HepG2 (cell line): ENCODE measurements at regions not wholly inside any gene's neighbourhood (a gene's known extent, or its start where the extent isn't known, plus 50 kb on each side); places are given as distances from the start of the nearest gene placed in this dataset.

ENCODE experiments used
- ATF7 ChIP-seq, 2 experiments: fragments of 450-650 bp in 1 of 2; sonication (generic) in 1 of 2; formaldehyde crosslinking in 1 of 2; IDR thresholded peaks; 2 replicates each; pipeline versions ENCODE4 v1.4.0 to v1.6.1; 2016 to 2020; ENCODE audit warnings: antibody characterized with exemption in 1 of 2, mild to moderate bottlenecking in 1 of 2, missing genetic modification reagents in 1 of 2
- ERF ChIP-seq: IDR thresholded peaks from 2 replicates; pipeline ENCODE4 v1.6.1; 2018; ENCODE audit warnings: missing biosample characterization, missing genetic modification reagents
- FLYWCH1 ChIP-seq: sonication (generic); formaldehyde crosslinking; IDR thresholded peaks from 2 replicates; pipeline ENCODE4 v1.8.1; 2023; ENCODE audit warnings: mild to moderate bottlenecking, missing genetic modification reagents
- FOXK2 ChIP-seq: fragments of 450-650 bp; IDR thresholded peaks from 2 replicates; pipeline ENCODE4 v1.6.1; 2016
- HOXA7 ChIP-seq: sonication (generic); formaldehyde crosslinking; IDR thresholded peaks from 2 replicates; pipeline ENCODE4 v1.8.1; 2022; ENCODE audit warnings: mild to moderate bottlenecking, missing genetic modification reagents, moderate library complexity
- KDM1A ChIP-seq: IDR thresholded peaks from 2 replicates; pipeline ENCODE4 v1.6.1; 2016; ENCODE audit warnings: missing compliant biosample characterization
- MBD4 ChIP-seq: IDR thresholded peaks from 2 replicates; pipeline ENCODE4 v1.6.1; 2012; ENCODE audit warnings: low read length, inconsistent platforms, borderline replicate concordance
- MED13 ChIP-seq: sonication (generic); formaldehyde crosslinking; IDR thresholded peaks from 2 replicates; pipeline ENCODE4 v1.5.0; 2020; ENCODE audit warnings: missing genetic modification reagents
- NPAS2 ChIP-seq: sonication (generic); formaldehyde crosslinking; IDR thresholded peaks from 2 replicates; pipeline ENCODE4 v1.8.0; 2022; ENCODE audit warnings: mild to moderate bottlenecking, missing genetic modification reagents, borderline replicate concordance
- RELA ChIP-seq: sonication (generic); formaldehyde crosslinking; IDR thresholded peaks from 2 replicates; pipeline ENCODE4 v1.4.0; 2020; ENCODE audit warnings: missing genetic modification reagents
- RFX3 ChIP-seq: IDR thresholded peaks from 2 replicates; pipeline ENCODE4 v1.6.1; 2016; ENCODE audit warnings: missing biosample characterization, missing genetic modification reagents
- RFXAP ChIP-seq: sonication (generic); formaldehyde crosslinking; IDR thresholded peaks from 2 replicates; pipeline ENCODE4 v1.4.0; 2020; ENCODE audit warnings: missing genetic modification reagents, borderline replicate concordance
- RXRA ChIP-seq: sonication (generic); formaldehyde crosslinking; IDR thresholded peaks from 2 replicates; pipeline ENCODE4 v1.5.1; 2020; ENCODE audit warnings: missing genetic modification reagents
- SMC3 ChIP-seq: IDR thresholded peaks from 2 replicates; pipeline ENCODE4 v1.6.1; 2011; ENCODE audit warnings: low read length, improper control_type of control experiment
- SRSF9 ChIP-seq: fragments of 200-400 bp; formaldehyde crosslinking; IDR thresholded peaks from 2 replicates; pipeline ENCODE4 v1.6.1; 2018; ENCODE audit warnings: borderline replicate concordance, mild to moderate bottlenecking, low read depth, low read length; ENCODE audit not compliant: insufficient read depth, poor library complexity, severe bottlenecking
- XBP1 ChIP-seq: sonication (generic); formaldehyde crosslinking; IDR thresholded peaks from 2 replicates; pipeline ENCODE4 v1.5.0; 2020; ENCODE audit warnings: missing genetic modification reagents
- ZBTB7A ChIP-seq: sonication (generic); formaldehyde crosslinking; IDR thresholded peaks from 2 replicates; pipeline ENCODE4 v1.8.0; 2022; ENCODE audit warnings: mild to moderate bottlenecking, missing genetic modification reagents
- ZMAT3 ChIP-seq: sonication (generic); formaldehyde crosslinking; conservative IDR thresholded peaks from 2 replicates; pipeline ENCODE4 v1.7.0; 2021; ENCODE audit warnings: missing genetic modification reagents
- ZNF121 ChIP-seq: sonication (generic); formaldehyde crosslinking; IDR thresholded peaks from 2 replicates; pipeline ENCODE4 v1.5.0; 2020; ENCODE audit warnings: mild to moderate bottlenecking, missing genetic modification reagents
- ZNF207 ChIP-seq: fragments of 450-650 bp; IDR thresholded peaks from 2 replicates; pipeline ENCODE4 v1.6.1; 2016; ENCODE audit warnings: antibody characterized with exemption, borderline replicate concordance
- ZNF446 ChIP-seq: sonication (generic); formaldehyde crosslinking; IDR thresholded peaks from 2 replicates; pipeline ENCODE4 v1.5.0; 2020; ENCODE audit warnings: mild to moderate bottlenecking, missing genetic modification reagents
- TF ChIP-seq, protein P1 (sequence below): sonication (generic); formaldehyde crosslinking; IDR thresholded peaks from 2 replicates; pipeline ENCODE4 v1.5.1; 2020; ENCODE audit warnings: mild to moderate bottlenecking, moderate library complexity, missing genetic modification reagents
- TF ChIP-seq, protein P2 (sequence below): sonication (generic); formaldehyde crosslinking; IDR thresholded peaks from 2 replicates; pipeline ENCODE4 v1.8.0; 2022; ENCODE audit warnings: mild to moderate bottlenecking, missing genetic modification reagents, moderate library complexity
- TF ChIP-seq, protein P3 (sequence below): sonication (generic); formaldehyde crosslinking; IDR thresholded peaks from 2 replicates; pipeline ENCODE4 v1.8.0; 2022; ENCODE audit warnings: missing genetic modification reagents, mild to moderate bottlenecking, moderate library complexity, borderline replicate concordance
- TF ChIP-seq, protein P4 (sequence below): IDR thresholded peaks from 2 replicates; pipeline ENCODE4 v1.6.1; 2012; ENCODE audit warnings: low read depth, low read length, improper control_type of control experiment

DNA sequence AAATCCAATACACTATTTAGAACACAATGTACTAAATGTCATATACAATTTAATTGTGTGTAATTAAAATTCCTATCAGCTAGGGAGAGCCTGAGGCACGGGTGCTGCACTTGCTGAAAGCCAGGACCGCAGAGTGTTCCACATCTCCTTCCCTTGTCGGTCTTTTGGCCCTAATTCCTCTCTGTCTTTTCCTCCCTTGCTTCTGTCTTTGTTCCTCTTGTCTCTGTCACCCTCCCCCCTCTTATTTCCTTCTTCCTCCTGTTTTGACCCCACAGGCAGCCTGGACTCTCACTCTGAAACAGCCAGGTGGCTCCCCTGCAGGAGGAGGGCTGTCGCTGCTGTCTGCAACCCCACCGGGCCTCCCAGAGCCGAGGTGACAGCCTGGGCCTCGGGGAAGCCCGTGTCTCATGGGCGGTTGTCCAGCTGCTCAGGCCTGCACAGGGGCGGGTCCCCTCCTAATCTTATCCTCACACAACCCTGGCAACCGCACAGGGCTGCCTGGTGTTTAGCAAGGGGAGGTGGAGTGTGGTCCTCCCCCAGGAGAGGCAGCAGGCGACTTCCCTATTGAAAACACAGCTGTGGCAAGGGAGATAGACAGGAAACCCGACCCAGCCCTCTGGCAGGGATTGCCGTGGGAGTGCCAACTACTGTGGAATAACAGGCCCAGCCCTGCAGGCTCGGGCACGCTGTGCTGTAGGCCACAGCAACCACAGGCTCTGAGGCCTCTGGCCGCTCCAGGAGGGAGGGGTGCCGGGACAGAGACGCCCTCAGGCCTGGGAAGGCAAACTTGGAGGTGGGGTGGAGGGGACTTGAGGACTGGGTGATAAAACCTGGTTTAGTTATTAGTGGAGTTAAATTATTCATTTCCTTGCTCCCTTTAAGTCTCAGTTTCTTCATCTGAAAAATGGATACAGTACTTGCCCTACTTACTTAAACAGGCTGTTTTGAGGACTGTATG lies 68.8 kb upstream of the WDR26 start (continued):
- TF ChIP-seq, protein P1, sequence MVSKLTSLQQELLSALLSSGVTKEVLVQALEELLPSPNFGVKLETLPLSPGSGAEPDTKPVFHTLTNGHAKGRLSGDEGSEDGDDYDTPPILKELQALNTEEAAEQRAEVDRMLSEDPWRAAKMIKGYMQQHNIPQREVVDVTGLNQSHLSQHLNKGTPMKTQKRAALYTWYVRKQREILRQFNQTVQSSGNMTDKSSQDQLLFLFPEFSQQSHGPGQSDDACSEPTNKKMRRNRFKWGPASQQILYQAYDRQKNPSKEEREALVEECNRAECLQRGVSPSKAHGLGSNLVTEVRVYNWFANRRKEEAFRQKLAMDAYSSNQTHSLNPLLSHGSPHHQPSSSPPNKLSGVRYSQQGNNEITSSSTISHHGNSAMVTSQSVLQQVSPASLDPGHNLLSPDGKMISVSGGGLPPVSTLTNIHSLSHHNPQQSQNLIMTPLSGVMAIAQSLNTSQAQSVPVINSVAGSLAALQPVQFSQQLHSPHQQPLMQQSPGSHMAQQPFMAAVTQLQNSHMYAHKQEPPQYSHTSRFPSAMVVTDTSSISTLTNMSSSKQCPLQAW (CRISPR knock-in tag) = peak; percentile 45; the same call in 1 of the 2 replicates
- TF ChIP-seq KDM1A (CRISPR knock-in tag) (0 out of 2 replicates have a peak, but pooled peaks have one; percentile 43), SRSF9 (no peak), ZBTB7A (CRISPR knock-in tag) (no peak), RELA (CRISPR knock-in tag) (no peak), HOXA7 (CRISPR knock-in tag) (no peak), MED13 (CRISPR knock-in tag) (no peak), MBD4 (no peak), FLYWCH1 (CRISPR knock-in tag) (no peak), XBP1 (CRISPR knock-in tag) (no peak), ERF (CRISPR knock-in tag) (no peak), ATF7 (IDR thresholded peaks at IDR 0.05) (no peak), ATF7 (CRISPR knock-in tag; IDR thresholded peaks at IDR 0.05) (no peak), FOXK2 (no peak), RXRA (CRISPR knock-in tag) (peak; percentile 73), ZNF446 (CRISPR knock-in tag) (no peak), NPAS2 (no peak), ZMAT3 (0 out of 2 replicates have a peak, but pooled peaks have one; percentile 43), RFXAP (0 out of 2 replicates have a peak, but pooled peaks have one; percentile 54), ZNF121 (no peak; the same call in 1 of the 2 replicates), ZNF207 (no peak), SMC3 (no peak), RFX3 (no peak)
- TF ChIP-seq, protein P2, sequence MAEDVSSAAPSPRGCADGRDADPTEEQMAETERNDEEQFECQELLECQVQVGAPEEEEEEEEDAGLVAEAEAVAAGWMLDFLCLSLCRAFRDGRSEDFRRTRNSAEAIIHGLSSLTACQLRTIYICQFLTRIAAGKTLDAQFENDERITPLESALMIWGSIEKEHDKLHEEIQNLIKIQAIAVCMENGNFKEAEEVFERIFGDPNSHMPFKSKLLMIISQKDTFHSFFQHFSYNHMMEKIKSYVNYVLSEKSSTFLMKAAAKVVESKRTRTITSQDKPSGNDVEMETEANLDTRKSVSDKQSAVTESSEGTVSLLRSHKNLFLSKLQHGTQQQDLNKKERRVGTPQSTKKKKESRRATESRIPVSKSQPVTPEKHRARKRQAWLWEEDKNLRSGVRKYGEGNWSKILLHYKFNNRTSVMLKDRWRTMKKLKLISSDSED (CRISPR knock-in tag) = no peak
- TF ChIP-seq, protein P3, sequence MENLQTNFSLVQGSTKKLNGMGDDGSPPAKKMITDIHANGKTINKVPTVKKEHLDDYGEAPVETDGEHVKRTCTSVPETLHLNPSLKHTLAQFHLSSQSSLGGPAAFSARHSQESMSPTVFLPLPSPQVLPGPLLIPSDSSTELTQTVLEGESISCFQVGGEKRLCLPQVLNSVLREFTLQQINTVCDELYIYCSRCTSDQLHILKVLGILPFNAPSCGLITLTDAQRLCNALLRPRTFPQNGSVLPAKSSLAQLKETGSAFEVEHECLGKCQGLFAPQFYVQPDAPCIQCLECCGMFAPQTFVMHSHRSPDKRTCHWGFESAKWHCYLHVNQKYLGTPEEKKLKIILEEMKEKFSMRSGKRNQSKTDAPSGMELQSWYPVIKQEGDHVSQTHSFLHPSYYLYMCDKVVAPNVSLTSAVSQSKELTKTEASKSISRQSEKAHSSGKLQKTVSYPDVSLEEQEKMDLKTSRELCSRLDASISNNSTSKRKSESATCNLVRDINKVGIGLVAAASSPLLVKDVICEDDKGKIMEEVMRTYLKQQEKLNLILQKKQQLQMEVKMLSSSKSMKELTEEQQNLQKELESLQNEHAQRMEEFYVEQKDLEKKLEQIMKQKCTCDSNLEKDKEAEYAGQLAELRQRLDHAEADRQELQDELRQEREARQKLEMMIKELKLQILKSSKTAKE (CRISPR knock-in tag) = no peak
- TF ChIP-seq, protein P4, sequence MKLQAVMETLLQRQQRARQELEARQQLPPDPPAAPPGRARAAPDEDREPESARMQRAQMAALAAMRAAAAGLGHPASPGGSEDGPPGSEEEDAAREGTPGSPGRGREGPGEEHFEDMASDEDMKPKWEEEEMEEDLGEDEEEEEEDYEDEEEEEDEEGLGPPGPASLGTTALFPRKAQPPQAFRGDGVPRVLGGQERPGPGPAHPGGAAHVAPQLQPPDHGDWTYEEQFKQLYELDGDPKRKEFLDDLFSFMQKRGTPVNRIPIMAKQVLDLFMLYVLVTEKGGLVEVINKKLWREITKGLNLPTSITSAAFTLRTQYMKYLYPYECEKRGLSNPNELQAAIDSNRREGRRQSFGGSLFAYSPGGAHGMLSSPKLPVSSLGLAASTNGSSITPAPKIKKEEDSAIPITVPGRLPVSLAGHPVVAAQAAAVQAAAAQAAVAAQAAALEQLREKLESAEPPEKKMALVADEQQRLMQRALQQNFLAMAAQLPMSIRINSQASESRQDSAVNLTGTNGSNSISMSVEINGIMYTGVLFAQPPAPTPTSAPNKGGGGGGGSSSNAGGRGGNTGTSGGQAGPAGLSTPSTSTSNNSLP = no peak
